ENCODE measurements at regions not wholly inside any gene's neighbourhood (a gene's known extent, or its start where the extent isn't known, plus 50 kb on each side); places are given as distances from the start of the nearest gene placed in this dataset.
"Not testable (repeated sequence)": the region's sequence is repeated elsewhere in the genome, so short reads cannot be mapped to it uniquely, and the experiment has no call there.

- DNase-seq (ENCODE audit: low read depth in 4 of 4, low spot score in 3 of 4), result no peak
These were observed 173.8 kb upstream of the CNOT2 start for GRCh38 chr12:70069221-70070105.

GRCh38 chr12:70070494-70071007 is 172.7 kb upstream of the CNOT2 start:
- DNase-seq (ENCODE audit: low read depth in 4 of 4, low spot score in 3 of 4), result no peak

- no peak for DNase-seq (ENCODE audit: low read depth in 4 of 4, low spot score in 3 of 4)
These were observed 168.7 kb upstream of the CNOT2 start for GRCh38 chr12:70074510-70074909.

- DNase-seq (ENCODE audit: low read depth in 4 of 4, low spot score in 3 of 4), result no peak
These were observed 165.8 kb upstream of the CNOT2 start for GRCh38 chr12:70077441-70077840.

- DNase-seq (ENCODE audit: low read depth in 4 of 4, low spot score in 3 of 4), result no peak
These were observed 165.1 kb upstream of the CNOT2 start for GRCh38 chr12:70078161-70078560.

- no peak for DNase-seq (ENCODE audit: low read depth in 4 of 4, low spot score in 3 of 4)
These were observed 162.7 kb upstream of the CNOT2 start for GRCh38 chr12:70080566-70080965.

GRCh38 chr12:70082997-70083676 is 160.1 kb upstream of the CNOT2 start:
- DNase-seq (ENCODE audit: low read depth in 4 of 4, low spot score in 3 of 4), result no peak

GRCh38 chr12:70083677-70084020 is 159.6 kb upstream of the CNOT2 start:
- DNase-seq (ENCODE audit: low read depth in 4 of 4, low spot score in 3 of 4), result no peak

GRCh38 chr12:70086372-70086771 is 156.9 kb upstream of the CNOT2 start:
- not testable (repeated sequence) for DNase-seq (ENCODE audit: low read depth in 4 of 4, low spot score in 3 of 4)

GRCh38 chr12:70091021-70091521 is 152.2 kb upstream of the CNOT2 start:
- no peak for DNase-seq (ENCODE audit: low read depth in 4 of 4, low spot score in 3 of 4)

GRCh38 chr12:70094467-70094866 is 148.8 kb upstream of the CNOT2 start:
- no peak for DNase-seq (ENCODE audit: low read depth in 4 of 4, low spot score in 3 of 4)

GRCh38 chr12:70096759-70097410 is 146.3 kb upstream of the CNOT2 start:
- no peak for DNase-seq (ENCODE audit: low read depth in 4 of 4, low spot score in 3 of 4)

- no peak for DNase-seq (ENCODE audit: low read depth in 4 of 4, low spot score in 3 of 4)
These were observed 142.2 kb upstream of the CNOT2 start for GRCh38 chr12:70101064-70101463.

GRCh38 chr12:70106347-70106746 is 136.9 kb upstream of the CNOT2 start:
- DNase-seq (ENCODE audit: low read depth in 4 of 4, low spot score in 3 of 4), result no peak

- no peak for DNase-seq (ENCODE audit: low read depth in 4 of 4, low spot score in 3 of 4)
These were observed 133.1 kb upstream of the CNOT2 start for GRCh38 chr12:70110085-70110484.

- DNase-seq (ENCODE audit: low read depth in 4 of 4, low spot score in 3 of 4), result no peak
These were observed 125.6 kb upstream of the CNOT2 start for GRCh38 chr12:70117670-70118069.

- DNase-seq (ENCODE audit: low read depth in 4 of 4, low spot score in 3 of 4), result no peak
These were observed 122.3 kb upstream of the CNOT2 start for GRCh38 chr12:70120970-70121369.

GRCh38 chr12:70121562-70121961 is 121.7 kb upstream of the CNOT2 start:
- no peak for DNase-seq (ENCODE audit: low read depth in 4 of 4, low spot score in 3 of 4)

- DNase-seq (ENCODE audit: low read depth in 4 of 4, low spot score in 3 of 4), result no peak
These were observed 120.4 kb upstream of the CNOT2 start for GRCh38 chr12:70122804-70123203.

- DNase-seq (ENCODE audit: low read depth in 4 of 4, low spot score in 3 of 4), result no peak
These were observed 94.2 kb upstream of the CNOT2 start for GRCh38 chr12:70149013-70149412.

- no peak for DNase-seq (ENCODE audit: low read depth in 4 of 4, low spot score in 3 of 4)
These were observed 93.6 kb upstream of the CNOT2 start for GRCh38 chr12:70149665-70150064.

All from left renal pelvis (tissue), 4 donors.